HCT116 (cell line): ENCODE measurements at regions not wholly inside any gene's neighbourhood (a gene's known extent, or its start where the extent isn't known, plus 50 kb on each side); places are given as distances from the start of the nearest gene placed in this dataset.

Experiments used
- CTCF ChIP-seq, 3 experiments: fragments of 200-600 bp in 1 of 3; sonication (generic) in 1 of 3; IDR thresholded peaks in 2 of 3; conservative IDR thresholded peaks in 1 of 3; 2 replicates each; pipeline ENCODE4 v1.5.1; 2012 to 2017; ENCODE audit warnings: low read depth in 2 of 3, low read length in 2 of 3, antibody characterized with exemption in 1 of 3, borderline replicate concordance in 1 of 3, control low read depth in 1 of 3, mild to moderate bottlenecking in 1 of 3, mixed read lengths in 1 of 3, mixed run types in 1 of 3, moderate library complexity in 1 of 3; ENCODE audit not compliant: insufficient read depth in 1 of 3
- EGR1 ChIP-seq: IDR thresholded peaks from 2 replicates; pipeline ENCODE4 v1.6.1; 2012; ENCODE audit warnings: low read depth
- EZH2 ChIP-seq: fragments of 200-600 bp; sonication (generic); IDR thresholded peaks from 2 replicates; pipeline ENCODE4 v1.6.1; 2017; ENCODE audit warnings: antibody characterized with exemption, mixed run types
- EZH2phosphoT487 ChIP-seq: fragments of 200-600 bp; IDR thresholded peaks from 2 replicates; pipeline ENCODE4 v1.6.1; 2018; ENCODE audit warnings: antibody characterized with exemption, borderline replicate concordance
- POLR2A ChIP-seq: IDR thresholded peaks from 2 replicates; pipeline ENCODE4 v1.7.0; 2011; ENCODE audit warnings: borderline replicate concordance; ENCODE audit not compliant: insufficient read depth, insufficient read length; ENCODE audit errors: extremely low read depth
- REST ChIP-seq: IDR thresholded peaks from 2 replicates; pipeline ENCODE4 v1.6.1; 2012; ENCODE audit warnings: low read depth
- ZBTB33 ChIP-seq: IDR thresholded peaks from 2 replicates; pipeline ENCODE4 v1.6.1; 2011; ENCODE audit warnings: mild to moderate bottlenecking, low read length, moderate library complexity; ENCODE audit not compliant: insufficient replicate concordance; ENCODE audit errors: extremely low read depth

- TF ChIP-seq ZBTB33: no peak
- no peak for TF ChIP-seq CTCF (IDR thresholded peaks at IDR 0.05 in 2 of 3, conservative IDR thresholded peaks at IDR 0.05 in 1 of 3; ENCODE audit: borderline replicate concordance in 1 of 3, insufficient read depth in 1 of 3, low read depth in 2 of 3, low read length in 2 of 3)
- TF ChIP-seq EGR1: no peak
- TF ChIP-seq POLR2A: no peak
- no peak for TF ChIP-seq EZH2
- TF ChIP-seq REST: no peak
- no peak for TF ChIP-seq EZH2phosphoT487
Measured at GRCh38 chr18:34985963-34986362, 55.2 kb upstream of the MAPRE2 start.
